ENCODE measurements at regions not wholly inside any gene's neighbourhood (a gene's known extent, or its start where the extent isn't known, plus 50 kb on each side); places are given as distances from the start of the nearest gene placed in this dataset.

GRCh38 chr2:21489080-21489479 is 365.3 kb downstream of the TDRD15 start:
- no peak for TF ChIP-seq POLR2A (IDR thresholded peaks at IDR 0.05)
- no peak for TF ChIP-seq EP300 (IDR thresholded peaks at IDR 0.05)
- no peak for TF ChIP-seq CTCF (IDR thresholded peaks at IDR 0.05)
- no peaks in the 10 kb centered on the region for H3K36me3 ChIP-seq
- no peaks in the 10 kb centered on the region for H3K9me3 ChIP-seq
- H3K27me3 ChIP-seq: no peaks in the 10 kb centered on the region
- H3K4me3 ChIP-seq: no peak overlapping the region
- intact Hi-C loops (cut with DNase I): no loop called here
- WGBS, 3 donors: 71 to 83% (median 81%) methylated on average over 3 of the region's 3 CpGs
- DNase-seq: no peak
- H3K4me1 ChIP-seq (ENCODE audit: insufficient read depth): no peaks in the 10 kb centered on the region
- H3K27ac ChIP-seq: no peak overlapping the region

GRCh38 chr2:21498016-21498415 is 374.2 kb downstream of the TDRD15 start:
- Histone ChIP-seq H3K4me3 (no peak overlapping the region), H3K4me1 (ENCODE audit: insufficient read depth) (peaks cover 4% of the 10 kb centered on the region), H3K36me3 (no peaks in the 10 kb centered on the region), H3K27ac (no peak overlapping the region), H3K9me3 (no peaks in the 10 kb centered on the region), H3K27me3 (no peaks in the 10 kb centered on the region)
- intact Hi-C loops (cut with DNase I): no loop called here
- 68 to 75% (median 68%) methylated on average over 4 of the region's 4 CpGs for WGBS, 3 donors
- no peak for DNase-seq
- TF ChIP-seq EP300 (IDR thresholded peaks at IDR 0.05) (no peak), CTCF (IDR thresholded peaks at IDR 0.05) (no peak), POLR2A (IDR thresholded peaks at IDR 0.05) (no peak)

- H3K4me1 ChIP-seq (ENCODE audit: insufficient read depth): peaks cover 4% of the 10 kb centered on the region
- H3K36me3 ChIP-seq: no peaks in the 10 kb centered on the region
- no peak overlapping the region for H3K27ac ChIP-seq
- DNase-seq: no peak
- intact Hi-C loops (cut with DNase I): no loop called here
- no peaks in the 10 kb centered on the region for H3K9me3 ChIP-seq
- H3K4me3 ChIP-seq: no peak overlapping the region
- 71 to 78% (median 73%) methylated on average over 4 of the region's 4 CpGs for WGBS, 3 donors
- no peaks in the 10 kb centered on the region for H3K27me3 ChIP-seq
- TF ChIP-seq EP300 (IDR thresholded peaks at IDR 0.05): no peak
- TF ChIP-seq POLR2A (IDR thresholded peaks at IDR 0.05): no peak
- no peak for TF ChIP-seq CTCF (IDR thresholded peaks at IDR 0.05)
Measured at GRCh38 chr2:21500401-21500945, 376.7 kb downstream of the TDRD15 start.

- H3K9me3 ChIP-seq: no peaks in the 10 kb centered on the region
- no peaks in the 10 kb centered on the region for H3K27me3 ChIP-seq
- no peak overlapping the region for H3K4me3 ChIP-seq
- TF ChIP-seq CTCF (IDR thresholded peaks at IDR 0.05): no peak
- no peak for TF ChIP-seq EP300 (IDR thresholded peaks at IDR 0.05)
- TF ChIP-seq POLR2A (IDR thresholded peaks at IDR 0.05): no peak
- WGBS, 3 donors: 75 to 80% (median 75%) methylated on average over 5 of the region's 5 CpGs
- DNase-seq: no peak
- intact Hi-C loops (cut with DNase I): no loop called here
- H3K4me1 ChIP-seq (ENCODE audit: insufficient read depth): peaks cover 4% of the 10 kb centered on the region
- H3K36me3 ChIP-seq: no peaks in the 10 kb centered on the region
- H3K27ac ChIP-seq: no peak overlapping the region
Measured at GRCh38 chr2:21501376-21502027, 377.7 kb downstream of the TDRD15 start.

All from ovary (tissue), 7 donors.